ENCODE measurements at regions not wholly inside any gene's neighbourhood (a gene's known extent, or its start where the extent isn't known, plus 50 kb on each side); places are given as distances from the start of the nearest gene placed in this dataset.
A peak's percentile ranks its signal among the peaks of the same experiment; 100 is the strongest.

DNA sequence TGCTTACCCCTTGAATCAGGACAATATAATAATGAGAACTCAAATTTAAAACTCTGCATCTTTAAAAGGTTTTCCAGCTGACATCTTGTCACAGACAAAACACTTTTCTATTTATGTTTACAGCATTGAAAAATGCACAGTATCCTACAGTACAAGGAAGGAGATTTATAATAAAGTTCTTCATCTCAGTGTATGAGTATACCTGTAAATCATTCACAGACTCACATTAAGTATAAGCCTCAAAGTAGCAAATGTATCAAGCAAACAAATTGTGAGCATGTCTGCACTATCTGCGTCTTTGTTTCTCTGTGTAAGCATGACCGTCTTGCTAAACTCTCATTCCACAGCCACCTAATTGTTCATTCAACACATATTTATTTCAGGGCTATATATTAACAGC, 52.8 kb downstream of the PPP1R2C start:
- DNase-seq, result no peak

DNA sequence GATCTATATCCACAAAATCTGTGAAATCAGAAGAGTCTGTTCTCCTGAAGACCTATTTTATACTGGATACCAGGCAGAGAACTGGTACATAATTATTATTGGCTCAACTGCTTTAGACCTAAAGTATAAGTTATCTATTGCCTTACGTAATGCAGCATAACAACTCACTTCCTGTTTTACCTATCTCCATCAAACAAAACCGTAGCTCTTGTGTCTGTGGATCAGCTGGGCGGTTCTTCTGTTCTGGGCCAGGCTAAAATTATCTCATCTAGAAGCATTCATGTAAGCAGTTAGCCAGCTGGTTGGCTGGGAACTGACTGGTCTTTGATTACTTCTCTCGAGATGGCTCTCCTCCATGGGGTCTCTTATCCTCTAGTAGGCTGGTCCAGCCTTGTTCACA, 57.8 kb downstream of the PPP1R2C start:
- DNase-seq, result no peak

DNA sequence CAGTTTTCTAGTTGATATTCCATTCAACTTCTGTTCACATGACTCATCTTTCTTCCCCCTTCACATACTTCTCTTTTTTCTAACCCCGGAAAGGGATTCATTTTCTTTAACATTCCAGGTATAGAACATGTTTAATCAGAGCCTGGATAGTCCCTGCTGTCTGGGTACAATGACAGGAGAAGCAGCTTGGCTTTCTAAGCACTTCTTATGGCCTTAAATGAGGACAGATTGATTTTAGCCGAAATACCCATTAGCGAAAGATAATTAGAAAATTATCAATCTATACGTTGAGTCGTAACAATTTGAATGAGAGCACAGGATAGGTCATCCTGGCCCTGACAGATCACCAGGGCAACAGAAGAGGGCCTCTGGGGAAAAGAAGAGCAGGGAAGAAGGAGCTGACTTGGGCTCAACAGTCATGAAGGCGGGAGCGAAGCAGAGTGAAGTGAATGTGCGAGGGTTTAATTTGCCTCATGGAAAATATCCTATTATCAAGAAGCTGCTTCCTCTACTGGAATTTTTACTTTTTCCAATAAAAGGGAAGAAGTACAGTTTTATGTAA, 62.2 kb downstream of the PPP1R2C start:
- DNase-seq, result no peak

DNA sequence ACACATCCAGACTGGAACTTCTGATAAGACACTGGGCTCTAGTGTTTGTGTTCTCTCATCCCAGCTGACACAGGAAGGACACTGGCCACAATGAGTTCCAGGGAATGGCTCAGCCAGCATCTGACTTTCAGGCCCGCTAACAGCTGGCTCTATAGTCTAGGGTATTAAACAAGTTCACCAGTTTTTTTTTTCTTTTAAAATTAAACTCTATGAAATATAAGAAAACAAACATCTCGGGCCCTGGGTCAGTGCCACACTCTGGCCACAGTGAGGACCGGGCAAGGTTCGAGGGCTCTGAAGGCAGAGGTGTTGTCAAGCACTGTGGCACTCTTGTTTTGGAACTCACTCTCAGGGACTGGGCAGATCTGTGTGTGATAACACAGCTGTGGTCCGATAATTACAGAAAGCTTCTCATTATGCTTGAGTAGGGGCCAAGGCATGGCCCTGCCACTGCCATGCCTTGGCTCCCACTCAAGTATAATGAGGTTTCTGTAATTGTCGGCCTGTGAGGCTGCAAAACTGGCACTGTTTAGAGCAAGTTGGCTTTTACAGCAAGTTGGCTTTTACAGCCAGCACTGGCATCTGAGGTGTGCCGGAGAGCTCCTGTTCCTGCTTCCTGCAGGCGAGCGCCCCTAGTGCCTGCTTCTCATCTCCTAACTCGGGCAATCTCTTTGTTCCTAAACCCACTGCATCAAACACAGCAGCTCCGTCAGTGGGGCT, 62.8 kb downstream of the PPP1R2C start:
- DNase-seq, result peak; percentile 66

DNA sequence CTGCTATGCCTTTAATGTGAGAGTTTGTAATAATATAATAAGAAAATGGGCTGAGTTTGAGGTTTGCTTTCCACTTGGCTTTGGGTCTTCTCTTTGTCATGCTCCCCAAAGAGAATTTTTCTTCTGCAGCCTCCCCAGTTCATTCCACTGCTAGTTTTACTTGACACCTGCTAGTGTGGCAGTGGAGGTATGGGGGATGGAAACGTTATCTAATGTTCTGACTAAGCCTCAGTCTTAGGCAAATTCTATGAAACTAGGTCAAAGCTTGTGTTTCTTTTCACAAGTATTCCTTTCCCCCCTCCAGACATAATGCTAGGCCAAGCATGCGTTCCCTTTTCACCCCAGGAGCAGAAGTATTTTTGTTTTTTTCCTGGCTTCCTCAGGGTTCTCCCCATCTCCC, 67.5 kb downstream of the PPP1R2C start:
- no peak for DNase-seq

DNA sequence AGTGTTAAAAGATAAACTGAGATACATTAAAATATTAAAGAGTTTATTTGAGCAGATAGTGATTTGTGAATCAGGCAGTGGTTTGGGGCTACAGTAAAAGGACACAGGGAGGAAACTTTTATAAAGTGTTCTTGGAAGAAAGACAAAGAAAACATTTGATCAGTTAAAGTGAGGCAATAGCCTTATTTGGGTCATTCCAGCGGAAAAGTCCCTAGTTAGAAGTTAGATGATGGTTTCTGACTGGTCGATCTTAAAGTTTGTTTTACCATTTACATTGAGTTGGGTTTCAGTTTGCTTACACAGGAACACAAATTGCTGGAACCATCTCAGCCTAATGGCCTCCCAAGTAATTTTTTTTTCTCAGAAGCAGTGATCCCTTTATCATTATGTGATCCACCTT, 69.7 kb downstream of the PPP1R2C start:
- DNase-seq, result no peak

DNA sequence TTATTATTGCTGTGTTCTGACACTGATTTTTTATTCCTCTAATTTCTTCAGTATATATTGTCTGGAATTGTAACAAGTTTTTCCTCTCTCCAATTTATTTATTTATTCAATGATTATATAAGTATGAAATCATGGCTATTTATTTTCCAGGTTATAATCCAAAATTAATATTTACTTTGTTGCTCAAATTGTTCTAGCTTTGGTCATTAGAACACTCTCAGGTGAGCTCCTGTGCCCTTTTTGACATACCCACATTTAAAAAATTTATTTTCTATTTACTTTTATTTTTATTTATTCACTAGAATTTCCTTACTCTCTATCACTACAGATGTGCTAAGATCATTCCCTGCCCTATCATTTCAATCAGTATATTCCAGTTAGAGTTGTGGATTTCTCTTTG, 70.2 kb downstream of the PPP1R2C start:
- DNase-seq, result no peak

DNA sequence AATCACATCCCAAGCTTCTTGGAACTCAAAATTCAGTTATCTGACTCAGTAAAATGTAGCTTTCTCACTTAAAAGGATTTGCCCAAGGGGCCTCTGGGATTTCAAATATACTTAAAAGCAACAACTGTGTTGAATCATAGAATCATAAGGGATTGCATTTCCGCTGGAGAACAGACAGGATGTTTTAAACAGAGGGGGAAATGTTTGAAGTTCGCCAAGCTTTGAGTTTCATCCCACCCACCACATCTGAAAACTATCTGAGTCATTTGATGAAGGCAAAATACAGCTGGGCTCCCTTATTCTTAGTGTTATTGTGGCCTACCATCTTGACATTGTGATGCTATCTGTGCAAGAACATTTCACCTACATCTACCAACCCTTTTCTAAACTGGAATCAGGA, 73.5 kb downstream of the PPP1R2C start:
- no peak for DNase-seq

DNA sequence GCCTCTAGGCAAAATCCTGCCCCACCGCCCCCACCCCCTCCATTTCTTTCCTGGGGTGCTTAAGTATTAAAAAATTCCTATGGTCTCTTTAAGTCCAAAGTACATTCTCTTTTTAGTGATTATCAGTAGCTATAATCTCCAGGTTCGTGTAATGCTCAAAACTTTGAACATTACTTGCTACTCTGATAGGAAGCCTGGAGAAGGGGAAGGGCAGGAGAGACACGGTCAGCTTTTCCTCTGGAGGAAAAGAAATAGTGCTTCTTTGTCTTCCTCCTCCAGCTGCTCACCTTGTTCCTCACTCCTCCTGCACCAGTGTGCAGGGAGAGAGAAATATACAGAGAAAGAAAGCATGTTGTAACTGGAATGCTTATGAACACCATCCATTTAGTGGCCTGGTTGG, 80.4 kb downstream of the PPP1R2C start:
- no peak for DNase-seq

DNA sequence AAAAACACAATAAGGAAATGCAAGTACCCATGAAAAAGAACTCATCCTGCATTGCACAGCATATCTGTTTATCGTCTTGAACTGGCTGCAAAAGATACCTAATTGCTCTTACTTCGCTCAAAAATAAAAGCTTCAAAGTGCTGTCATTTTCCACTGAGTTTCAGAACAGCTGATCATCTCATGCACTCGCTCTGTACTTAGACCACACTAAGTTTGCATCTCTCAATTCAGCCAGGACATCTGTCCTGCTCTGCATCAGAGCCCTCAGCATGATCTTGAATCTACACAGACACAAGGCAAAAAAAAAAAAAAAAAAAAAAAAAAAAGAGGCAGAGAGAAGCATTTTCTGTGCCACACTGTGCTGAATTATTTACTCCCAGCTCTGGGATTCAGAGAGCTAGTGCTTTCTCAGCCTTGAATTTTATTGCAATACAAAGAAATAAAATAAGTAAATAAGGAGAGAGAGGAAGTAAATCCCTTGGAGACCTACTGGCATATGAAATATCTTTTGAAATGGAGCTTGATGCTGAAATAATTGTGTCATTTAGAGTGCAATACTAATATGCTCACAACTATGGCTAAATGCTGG, 81.3 kb downstream of the PPP1R2C start:
- DNase-seq, result no peak

DNA sequence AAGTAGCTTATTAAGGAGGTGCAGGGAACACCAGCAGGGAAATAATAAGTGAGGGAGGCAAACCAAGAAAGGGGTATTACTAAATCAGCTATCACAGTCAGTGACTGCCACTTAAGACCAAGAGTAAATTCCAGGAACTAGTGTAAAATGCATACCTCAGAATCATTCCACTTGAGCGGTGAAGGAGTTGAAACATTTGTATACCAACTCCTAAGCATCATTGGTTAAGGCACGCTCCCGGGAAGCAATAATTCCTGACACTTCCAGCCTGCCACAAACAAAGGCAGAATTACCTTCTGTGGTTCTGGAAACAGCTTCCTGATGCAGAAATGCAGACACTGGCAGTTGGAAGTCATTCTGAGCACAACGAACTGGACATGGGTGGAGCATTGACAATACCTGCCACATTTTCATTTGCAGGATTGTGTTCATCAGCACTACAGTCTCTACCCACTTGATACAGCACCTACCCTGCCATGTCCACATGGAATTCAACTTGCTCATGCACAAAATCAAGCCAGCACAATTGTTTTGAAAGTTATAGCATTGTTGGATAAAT, 82.1 kb downstream of the PPP1R2C start:
- DNase-seq, result no peak

DNA sequence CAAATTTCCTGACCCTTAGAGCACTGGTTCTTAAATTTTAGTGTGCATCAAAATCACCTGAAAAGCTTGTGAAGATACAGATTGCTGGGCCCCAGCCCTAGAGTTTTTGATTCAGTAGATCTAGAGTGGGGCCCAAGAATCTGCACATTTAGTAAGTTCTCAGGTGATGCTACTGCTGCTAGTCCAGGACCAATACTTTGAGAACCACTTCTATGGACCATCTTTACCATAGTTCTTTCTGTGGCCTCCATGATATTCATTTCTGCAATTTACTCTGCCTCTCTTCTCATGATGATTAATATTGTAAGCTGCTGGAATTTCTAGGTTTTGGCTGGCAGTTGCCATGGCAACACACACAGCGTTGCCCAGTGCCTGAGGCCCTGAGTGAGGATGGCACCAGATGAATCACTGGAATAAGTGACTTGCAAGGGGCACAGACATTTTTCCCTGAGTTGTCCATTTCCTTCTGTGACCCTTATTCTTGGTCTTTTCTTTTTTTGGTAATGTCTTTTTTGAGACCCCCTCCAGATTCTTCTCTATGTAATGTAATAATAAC, 83.6 kb downstream of the PPP1R2C start:
- DNase-seq, result no peak

DNA sequence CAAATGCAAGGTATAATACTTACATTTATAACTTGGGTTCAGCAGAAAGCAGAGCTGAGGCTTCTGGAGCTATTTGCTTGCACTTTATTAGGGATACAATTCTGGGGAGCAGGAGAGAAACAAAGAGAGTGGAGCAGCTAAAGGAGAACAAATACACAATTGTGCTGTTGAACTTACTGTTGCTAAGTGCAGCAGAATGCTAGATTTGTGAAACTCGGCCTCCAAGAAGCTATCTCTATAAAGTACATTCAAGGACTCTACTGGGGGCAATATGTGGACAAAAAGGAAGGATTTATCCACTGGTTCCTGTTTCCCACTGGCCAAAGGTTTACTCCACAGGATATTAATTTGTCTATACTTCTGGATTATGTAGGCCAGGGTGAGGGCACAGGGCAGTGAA, 86.8 kb downstream of the PPP1R2C start:
- DNase-seq, result no peak

DNA sequence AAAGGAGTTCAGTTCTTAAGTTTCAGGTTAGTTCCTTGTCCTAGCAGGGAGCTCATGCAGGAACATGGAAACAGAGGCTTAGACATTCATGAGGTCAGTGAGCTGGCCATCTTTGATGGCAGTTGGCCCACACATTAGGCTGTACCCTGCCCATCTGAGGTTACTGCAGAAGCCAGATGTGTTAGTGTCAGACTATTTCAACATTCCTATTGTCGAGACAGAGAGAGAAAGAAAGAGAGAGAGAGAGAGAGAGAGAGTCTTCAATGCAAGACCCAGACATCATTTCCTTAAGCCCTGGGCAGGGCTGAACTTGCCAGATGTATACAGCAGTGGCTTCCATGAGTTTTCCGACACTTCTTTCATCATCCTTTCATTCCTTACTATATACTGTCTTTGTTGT, 91.3 kb downstream of the PPP1R2C start:
- no peak for DNase-seq

DNA sequence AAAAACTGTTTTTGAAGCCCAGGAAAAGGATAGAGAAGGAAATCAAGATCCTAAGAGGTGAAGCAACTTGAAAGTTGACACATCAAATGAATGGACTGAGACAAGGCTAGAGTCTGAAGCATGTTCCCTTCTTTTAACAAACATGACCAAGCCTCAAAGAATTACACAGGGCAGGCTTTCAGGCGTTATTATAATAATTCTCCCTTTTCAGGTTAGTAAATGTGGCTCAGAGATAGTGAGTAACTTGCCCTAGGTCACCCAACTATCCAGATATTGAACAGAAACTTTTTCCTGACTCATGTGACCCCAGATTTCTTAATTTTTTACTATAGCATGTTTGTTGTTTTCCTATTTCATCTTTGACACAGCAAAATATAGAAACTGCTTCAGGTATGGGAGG, 91.7 kb downstream of the PPP1R2C start:
- no peak for DNase-seq

DNA sequence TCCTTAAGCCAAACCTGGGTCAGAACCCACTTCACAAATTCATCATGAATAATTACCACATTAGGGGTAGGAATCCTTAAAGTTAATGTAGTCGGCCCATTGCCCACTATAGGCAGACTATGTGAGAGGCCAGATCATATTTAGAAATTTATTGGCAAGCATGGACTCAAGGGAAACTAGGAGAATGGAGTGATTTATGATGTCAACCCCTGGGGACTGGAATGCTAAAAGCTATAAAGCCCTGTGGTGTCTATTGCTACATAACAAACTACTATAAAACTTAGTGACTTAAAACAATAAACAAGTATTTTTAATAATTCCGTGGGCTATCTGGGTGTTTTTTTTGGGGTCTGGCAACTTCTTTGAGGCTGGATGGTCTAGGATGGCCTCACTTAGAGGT, 93.9 kb downstream of the PPP1R2C start:
- DNase-seq, result no peak

DNA sequence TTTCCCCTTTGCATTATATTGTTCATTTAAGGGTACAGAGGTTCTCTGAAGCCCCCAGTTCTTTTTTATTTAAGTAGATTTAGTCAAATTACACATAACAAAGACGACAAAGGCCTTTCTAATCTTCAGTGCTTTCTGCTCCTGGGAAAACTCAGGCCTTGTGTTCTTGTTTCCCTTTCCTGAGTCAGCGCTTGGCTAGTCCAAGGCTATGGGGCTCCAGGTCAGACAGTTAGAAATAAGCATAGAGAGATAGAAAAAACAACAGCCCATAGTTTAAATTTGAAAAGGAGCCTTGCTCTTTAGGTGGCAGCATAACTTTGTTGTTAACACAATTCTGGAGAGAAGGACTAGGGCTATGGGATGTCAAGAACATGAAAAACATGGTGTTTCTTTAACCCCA, 97.3 kb downstream of the PPP1R2C start:
- no peak for DNase-seq

DNA sequence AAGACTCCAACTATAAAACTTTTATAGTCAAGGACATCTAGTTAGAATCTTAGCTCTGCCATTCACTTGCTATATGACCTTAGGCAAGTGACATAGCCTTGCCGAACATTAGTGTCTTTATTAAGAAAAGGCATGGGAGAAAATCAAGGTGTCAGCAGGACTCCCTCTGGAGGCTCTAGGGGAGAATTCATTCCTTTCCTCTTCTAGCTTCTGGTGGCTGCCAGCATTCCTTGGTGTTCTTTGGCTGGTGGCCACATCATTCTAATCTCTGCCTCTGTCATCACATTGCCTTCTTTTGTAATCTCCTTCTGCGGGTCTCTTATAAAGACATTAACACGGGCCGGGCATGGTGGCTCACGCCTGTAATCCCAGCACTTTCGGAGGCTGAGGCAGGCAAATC, 99.8 kb downstream of the PPP1R2C start:
- DNase-seq, result no peak

DNA sequence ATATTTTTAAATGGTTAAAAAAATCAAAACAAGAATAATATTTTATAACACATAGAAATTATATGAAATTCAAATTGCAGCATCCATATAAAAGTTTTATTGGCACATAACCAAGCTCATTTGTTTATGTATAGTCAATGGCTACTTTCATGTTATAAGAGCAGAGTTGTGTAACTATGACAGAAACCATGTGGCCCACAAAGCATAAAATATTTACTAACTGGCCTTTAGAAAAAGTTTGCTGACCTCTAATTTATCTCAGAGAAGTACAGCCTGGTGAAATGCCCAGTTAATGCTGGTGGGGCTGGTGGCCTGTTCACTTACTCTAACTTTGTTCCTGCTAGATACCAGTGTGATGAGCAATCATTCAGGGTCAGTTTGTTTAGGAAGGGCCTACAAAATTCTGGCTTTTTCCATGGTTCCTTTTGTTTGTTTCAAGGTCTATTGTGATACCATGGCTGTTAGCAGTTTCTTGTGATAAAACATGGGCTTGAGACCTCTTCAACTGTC, 104.6 kb downstream of the PPP1R2C start:
- DNase-seq, result no peak

DNA sequence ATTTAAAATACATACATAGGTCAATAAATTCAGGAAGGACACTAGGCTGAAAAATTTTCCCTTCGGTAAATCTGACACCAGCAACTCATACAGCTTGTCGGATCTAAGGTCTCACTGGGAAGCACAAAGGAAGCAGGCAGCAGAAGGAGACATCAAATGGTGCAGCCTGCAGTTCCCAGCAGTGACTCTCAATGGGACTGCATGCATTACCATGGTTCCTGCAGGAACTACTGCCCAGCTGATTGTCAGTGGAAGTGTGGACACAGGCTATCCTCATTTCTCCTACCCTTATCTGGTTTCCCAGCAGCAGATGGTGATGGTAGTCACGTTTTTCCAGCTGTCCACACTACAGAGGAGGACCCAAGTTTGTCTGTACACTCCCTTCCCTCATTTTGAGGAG, 113.3 kb downstream of the PPP1R2C start:
- DNase-seq, result no peak

DNA sequence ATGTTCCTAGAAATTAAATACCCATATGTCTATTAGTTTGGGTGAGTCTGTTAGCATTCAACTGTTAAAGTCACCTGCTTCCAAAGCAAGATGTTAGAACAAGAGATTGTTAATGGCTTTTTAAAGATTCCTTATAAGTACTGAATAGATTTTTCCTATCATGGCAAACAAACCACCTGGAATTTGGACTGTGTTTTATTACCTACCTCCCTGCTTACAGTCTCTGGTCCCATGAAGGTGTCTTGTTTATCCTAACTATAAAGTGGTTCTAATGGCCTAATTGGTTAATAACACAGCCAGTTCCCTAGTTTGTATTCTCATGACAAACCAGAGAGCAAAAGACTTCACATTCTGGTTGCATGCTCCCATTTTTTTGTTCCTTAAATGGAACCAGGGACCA, 149.5 kb downstream of the PPP1R2C start:
- DNase-seq, result no peak

DNA sequence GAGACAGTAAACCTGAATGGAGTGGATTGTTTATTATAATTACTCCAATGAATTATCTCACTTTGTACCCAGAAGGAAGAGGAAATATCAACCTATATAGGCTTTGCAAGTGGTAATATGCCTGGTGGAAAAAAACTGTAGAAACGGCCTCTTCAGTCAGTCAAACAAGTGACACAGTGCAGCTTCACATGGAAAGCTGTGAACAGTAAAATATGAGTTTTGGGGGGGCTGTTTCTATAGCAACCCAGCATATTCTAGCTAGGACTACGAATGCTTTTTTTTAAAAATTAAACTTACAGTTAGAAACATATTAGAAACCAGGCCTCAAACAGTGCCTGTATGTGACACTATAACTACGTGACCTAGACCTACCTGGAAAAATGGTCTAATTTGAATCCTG, 150.1 kb downstream of the PPP1R2C start:
- DNase-seq, result no peak

DNA sequence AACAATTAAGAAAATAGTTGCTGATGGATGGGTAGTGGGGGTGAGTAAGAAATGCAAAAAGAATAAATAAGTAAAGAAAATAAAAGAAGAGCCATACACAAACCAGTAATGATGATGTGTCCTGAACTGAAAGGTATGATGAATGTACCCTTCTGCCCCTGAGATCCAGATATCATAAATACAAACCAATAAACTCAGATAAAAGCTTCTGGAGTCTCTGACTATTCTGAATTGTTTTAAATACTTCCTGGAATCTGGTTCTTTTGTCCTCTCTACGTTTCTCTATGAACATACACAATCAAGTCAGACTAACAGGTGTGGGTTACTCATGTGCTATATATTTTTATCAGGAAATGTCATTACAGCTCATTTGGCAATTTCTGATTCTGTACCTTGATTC, 153.4 kb downstream of the PPP1R2C start:
- DNase-seq, result no peak

DNA sequence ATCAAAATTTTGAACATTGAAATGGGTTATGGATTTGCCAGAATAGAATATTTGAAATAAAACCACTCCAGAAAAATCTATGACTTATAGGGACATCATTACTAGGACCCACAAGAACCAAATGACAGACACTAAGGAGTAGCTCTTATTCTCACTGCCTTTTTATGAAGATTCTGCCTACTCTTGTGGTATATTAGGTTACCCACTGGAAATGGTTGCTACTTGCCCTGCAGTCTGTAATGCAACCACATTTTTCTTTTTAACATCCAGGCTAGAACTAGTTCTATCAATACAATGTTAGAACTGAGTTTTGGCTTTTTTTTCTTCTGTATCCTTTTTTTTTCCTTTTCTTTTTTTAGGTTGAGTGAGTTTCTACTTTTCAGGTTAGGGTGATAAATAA, 158.9 kb downstream of the PPP1R2C start:
- no peak for DNase-seq

Data from activated CD8-positive, alpha-beta memory T cell treated with anti-CD3 and anti-CD28 coated beads for 24 hours (primary cell).